DLD1 (cell line): ENCODE measurements at regions not wholly inside any gene's neighbourhood (a gene's known extent, or its start where the extent isn't known, plus 50 kb on each side); places are given as distances from the start of the nearest gene placed in this dataset.

Experiments
- in situ Hi-C: cut with HindIII; loops from 2 replicates; pipeline ENCODE4 v1.10.0; 2017; ENCODE audit warnings: low sequenced_read_pairs

- in situ Hi-C loops: no loop called here
These were observed 127.0 kb downstream of the INHBB start for GRCh38 chr2:120472891-120473309.

- in situ Hi-C loops: no loop called here
These were observed 127.8 kb downstream of the INHBB start for GRCh38 chr2:120473522-120474271.

GRCh38 chr2:120474486-120474885 is 128.6 kb downstream of the INHBB start:
- in situ Hi-C loops: no loop called here

- in situ Hi-C loops: no loop called here
These were observed 130.2 kb downstream of the INHBB start for GRCh38 chr2:120476141-120476540.

- in situ Hi-C loops: no loop called here
These were observed 131.3 kb downstream of the INHBB start for GRCh38 chr2:120477198-120477597.

- in situ Hi-C loops: no loop called here
These were observed 132.0 kb downstream of the INHBB start for GRCh38 chr2:120477831-120478481.

- in situ Hi-C loops: no loop called here
These were observed 134.5 kb downstream of the INHBB start for GRCh38 chr2:120480346-120480902.

- in situ Hi-C loops: no loop called here
These were observed 135.0 kb downstream of the INHBB start for GRCh38 chr2:120480903-120481445.

- in situ Hi-C loops: no loop called here
These were observed 135.7 kb downstream of the INHBB start for GRCh38 chr2:120481446-120482194.

- in situ Hi-C loops: no loop called here
These were observed 136.4 kb downstream of the INHBB start for GRCh38 chr2:120482334-120482733.

- in situ Hi-C loops: no loop called here
These were observed 137.4 kb downstream of the INHBB start for GRCh38 chr2:120483355-120483754.

GRCh38 chr2:120485096-120485495 is 139.2 kb downstream of the INHBB start:
- in situ Hi-C loops: no loop called here

- in situ Hi-C loops: no loop called here
These were observed 140.5 kb downstream of the INHBB start for GRCh38 chr2:120486441-120486840.

- in situ Hi-C loops: no loop called here
These were observed 141.0 kb downstream of the INHBB start for GRCh38 chr2:120486946-120487345.

GRCh38 chr2:120488531-120488930 is 142.6 kb downstream of the INHBB start:
- in situ Hi-C loops: no loop called here

- in situ Hi-C loops: no loop called here
These were observed 143.1 kb downstream of the INHBB start for GRCh38 chr2:120489023-120489422.

- in situ Hi-C loops: no loop called here
These were observed 144.3 kb downstream of the INHBB start for GRCh38 chr2:120490091-120490798.

GRCh38 chr2:120491111-120491625 is 145.2 kb downstream of the INHBB start:
- in situ Hi-C loops: no loop called here

GRCh38 chr2:120493231-120493630 is 147.3 kb downstream of the INHBB start:
- in situ Hi-C loops: no loop called here

GRCh38 chr2:120494446-120494845 is 148.5 kb downstream of the INHBB start:
- in situ Hi-C loops: no loop called here
